ENCODE measurements at regions not wholly inside any gene's neighbourhood (a gene's known extent, or its start where the extent isn't known, plus 50 kb on each side); places are given as distances from the start of the nearest gene placed in this dataset.

- TF ChIP-seq TAF1 (conservative IDR thresholded peaks at IDR 0.05): no peak
- TF ChIP-seq, protein P1, sequence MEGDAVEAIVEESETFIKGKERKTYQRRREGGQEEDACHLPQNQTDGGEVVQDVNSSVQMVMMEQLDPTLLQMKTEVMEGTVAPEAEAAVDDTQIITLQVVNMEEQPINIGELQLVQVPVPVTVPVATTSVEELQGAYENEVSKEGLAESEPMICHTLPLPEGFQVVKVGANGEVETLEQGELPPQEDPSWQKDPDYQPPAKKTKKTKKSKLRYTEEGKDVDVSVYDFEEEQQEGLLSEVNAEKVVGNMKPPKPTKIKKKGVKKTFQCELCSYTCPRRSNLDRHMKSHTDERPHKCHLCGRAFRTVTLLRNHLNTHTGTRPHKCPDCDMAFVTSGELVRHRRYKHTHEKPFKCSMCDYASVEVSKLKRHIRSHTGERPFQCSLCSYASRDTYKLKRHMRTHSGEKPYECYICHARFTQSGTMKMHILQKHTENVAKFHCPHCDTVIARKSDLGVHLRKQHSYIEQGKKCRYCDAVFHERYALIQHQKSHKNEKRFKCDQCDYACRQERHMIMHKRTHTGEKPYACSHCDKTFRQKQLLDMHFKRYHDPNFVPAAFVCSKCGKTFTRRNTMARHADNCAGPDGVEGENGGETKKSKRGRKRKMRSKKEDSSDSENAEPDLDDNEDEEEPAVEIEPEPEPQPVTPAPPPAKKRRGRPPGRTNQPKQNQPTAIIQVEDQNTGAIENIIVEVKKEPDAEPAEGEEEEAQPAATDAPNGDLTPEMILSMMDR (IDR thresholded peaks at IDR 0.05; ENCODE audit: low read depth, low read length, missing input control): no peak
- no peak for TF ChIP-seq JUND (IDR thresholded peaks at IDR 0.05)
- TF ChIP-seq, protein P2, sequence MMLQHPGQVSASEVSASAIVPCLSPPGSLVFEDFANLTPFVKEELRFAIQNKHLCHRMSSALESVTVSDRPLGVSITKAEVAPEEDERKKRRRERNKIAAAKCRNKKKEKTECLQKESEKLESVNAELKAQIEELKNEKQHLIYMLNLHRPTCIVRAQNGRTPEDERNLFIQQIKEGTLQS (IDR thresholded peaks at IDR 0.05): no peak
- no peak for TF ChIP-seq EGR1 (IDR thresholded peaks at IDR 0.05; ENCODE audit: low read depth in 2 of 2)
- TF ChIP-seq MAX (IDR thresholded peaks at IDR 0.05): no peak
- no peak for TF ChIP-seq HNF4A (conservative IDR thresholded peaks at IDR 0.05)
- TF ChIP-seq YY1 (IDR thresholded peaks at IDR 0.05): no peak
- no peak for TF ChIP-seq FOXA1 (IDR thresholded peaks at IDR 0.05)
- TF ChIP-seq, protein P3, sequence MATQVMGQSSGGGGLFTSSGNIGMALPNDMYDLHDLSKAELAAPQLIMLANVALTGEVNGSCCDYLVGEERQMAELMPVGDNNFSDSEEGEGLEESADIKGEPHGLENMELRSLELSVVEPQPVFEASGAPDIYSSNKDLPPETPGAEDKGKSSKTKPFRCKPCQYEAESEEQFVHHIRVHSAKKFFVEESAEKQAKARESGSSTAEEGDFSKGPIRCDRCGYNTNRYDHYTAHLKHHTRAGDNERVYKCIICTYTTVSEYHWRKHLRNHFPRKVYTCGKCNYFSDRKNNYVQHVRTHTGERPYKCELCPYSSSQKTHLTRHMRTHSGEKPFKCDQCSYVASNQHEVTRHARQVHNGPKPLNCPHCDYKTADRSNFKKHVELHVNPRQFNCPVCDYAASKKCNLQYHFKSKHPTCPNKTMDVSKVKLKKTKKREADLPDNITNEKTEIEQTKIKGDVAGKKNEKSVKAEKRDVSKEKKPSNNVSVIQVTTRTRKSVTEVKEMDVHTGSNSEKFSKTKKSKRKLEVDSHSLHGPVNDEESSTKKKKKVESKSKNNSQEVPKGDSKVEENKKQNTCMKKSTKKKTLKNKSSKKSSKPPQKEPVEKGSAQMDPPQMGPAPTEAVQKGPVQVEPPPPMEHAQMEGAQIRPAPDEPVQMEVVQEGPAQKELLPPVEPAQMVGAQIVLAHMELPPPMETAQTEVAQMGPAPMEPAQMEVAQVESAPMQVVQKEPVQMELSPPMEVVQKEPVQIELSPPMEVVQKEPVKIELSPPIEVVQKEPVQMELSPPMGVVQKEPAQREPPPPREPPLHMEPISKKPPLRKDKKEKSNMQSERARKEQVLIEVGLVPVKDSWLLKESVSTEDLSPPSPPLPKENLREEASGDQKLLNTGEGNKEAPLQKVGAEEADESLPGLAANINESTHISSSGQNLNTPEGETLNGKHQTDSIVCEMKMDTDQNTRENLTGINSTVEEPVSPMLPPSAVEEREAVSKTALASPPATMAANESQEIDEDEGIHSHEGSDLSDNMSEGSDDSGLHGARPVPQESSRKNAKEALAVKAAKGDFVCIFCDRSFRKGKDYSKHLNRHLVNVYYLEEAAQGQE (IDR thresholded peaks at IDR 0.05): no peak
These were observed 2902.5 kb downstream of the PCDH9 start for GRCh38 chr13:64327505-64328194.

All from liver (tissue), 3 donors.